Transverse colon (tissue), 4 donors: ENCODE measurements at regions not wholly inside any gene's neighbourhood (a gene's known extent, or its start where the extent isn't known, plus 50 kb on each side); places are given as distances from the start of the nearest gene placed in this dataset.

Experiments
- EP300 ChIP-seq: sonication (generic); formaldehyde crosslinking; IDR thresholded peaks from one replicate; pipeline ENCODE4 v1.6.1; 2017; ENCODE audit warnings: antibody characterized with exemption, low read depth
- POLR2A ChIP-seq: fragments of 450-650 bp; IDR thresholded peaks from one replicate; pipeline ENCODE4 v1.6.1; 2016; ENCODE audit warnings: antibody characterized with exemption, mild to moderate bottlenecking, moderate library complexity
- POLR2AphosphoS5 ChIP-seq, 3 donors: sonication (generic); formaldehyde crosslinking; IDR thresholded peaks; one replicate each; pipeline ENCODE4 v1.6.1; 2016; ENCODE audit warnings: antibody characterized with exemption in 3 of 3
- TF ChIP-seq, protein P1 (sequence below), 5 experiments: fragments of 200-600 bp in 3 of 5; fragments of 450-650 bp in 2 of 5; sonication (generic) in 3 of 5; IDR thresholded peaks; 1 replicate in 2 of 5; 2 replicates in 3 of 5; pipeline ENCODE4 v1.5.1; 2016 to 2017; ENCODE audit warnings: antibody characterized with exemption in 5 of 5, inconsistent platforms in 3 of 5, mild to moderate bottlenecking in 2 of 5, moderate library complexity in 1 of 5

DNA sequence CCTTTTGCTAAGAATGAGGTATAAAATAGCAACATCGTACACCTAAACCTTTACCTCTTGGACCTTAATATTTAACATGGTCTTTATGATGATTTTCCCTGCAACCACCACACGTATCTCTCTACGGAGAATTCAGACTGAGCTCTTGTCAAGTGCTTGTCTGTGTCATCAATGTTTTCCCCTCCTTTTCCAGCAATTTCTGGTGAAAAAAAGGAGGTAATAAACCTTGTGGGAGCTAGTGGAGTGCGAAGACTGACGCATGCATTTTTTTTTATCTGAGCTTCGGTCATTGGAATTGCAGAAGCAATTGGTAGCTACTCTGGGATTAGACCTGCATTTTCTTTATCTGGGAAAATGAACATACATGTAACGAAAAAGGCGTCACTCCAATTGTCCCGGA, 527.6 kb downstream of the TMEM114 start:
- TF ChIP-seq, protein P1, sequence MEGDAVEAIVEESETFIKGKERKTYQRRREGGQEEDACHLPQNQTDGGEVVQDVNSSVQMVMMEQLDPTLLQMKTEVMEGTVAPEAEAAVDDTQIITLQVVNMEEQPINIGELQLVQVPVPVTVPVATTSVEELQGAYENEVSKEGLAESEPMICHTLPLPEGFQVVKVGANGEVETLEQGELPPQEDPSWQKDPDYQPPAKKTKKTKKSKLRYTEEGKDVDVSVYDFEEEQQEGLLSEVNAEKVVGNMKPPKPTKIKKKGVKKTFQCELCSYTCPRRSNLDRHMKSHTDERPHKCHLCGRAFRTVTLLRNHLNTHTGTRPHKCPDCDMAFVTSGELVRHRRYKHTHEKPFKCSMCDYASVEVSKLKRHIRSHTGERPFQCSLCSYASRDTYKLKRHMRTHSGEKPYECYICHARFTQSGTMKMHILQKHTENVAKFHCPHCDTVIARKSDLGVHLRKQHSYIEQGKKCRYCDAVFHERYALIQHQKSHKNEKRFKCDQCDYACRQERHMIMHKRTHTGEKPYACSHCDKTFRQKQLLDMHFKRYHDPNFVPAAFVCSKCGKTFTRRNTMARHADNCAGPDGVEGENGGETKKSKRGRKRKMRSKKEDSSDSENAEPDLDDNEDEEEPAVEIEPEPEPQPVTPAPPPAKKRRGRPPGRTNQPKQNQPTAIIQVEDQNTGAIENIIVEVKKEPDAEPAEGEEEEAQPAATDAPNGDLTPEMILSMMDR (IDR thresholded peaks at IDR 0.05), result no peak
- TF ChIP-seq POLR2AphosphoS5 (IDR thresholded peaks at IDR 0.05) (no peak), POLR2A (no peak), EP300 (no peak)
